HepG2 (cell line): ENCODE measurements at regions not wholly inside any gene's neighbourhood (a gene's known extent, or its start where the extent isn't known, plus 50 kb on each side); places are given as distances from the start of the nearest gene placed in this dataset.
A peak's percentile ranks its signal among the peaks of the same experiment; 100 is the strongest.

Source experiments
- CSRNP1 ChIP-seq: sonication (generic); formaldehyde crosslinking; IDR thresholded peaks from 2 replicates; pipeline ENCODE4 v1.8.1; 2023; ENCODE audit warnings: mild to moderate bottlenecking, missing genetic modification reagents
- ELK4 ChIP-seq: sonication (generic); formaldehyde crosslinking; IDR thresholded peaks from 2 replicates; pipeline ENCODE4 v1.9.0; 2021; ENCODE audit warnings: missing genetic modification reagents, borderline replicate concordance
- FOXK2 ChIP-seq: fragments of 450-650 bp; IDR thresholded peaks from 2 replicates; pipeline ENCODE4 v1.6.1; 2016
- FUBP1 ChIP-seq: sonication (generic); formaldehyde crosslinking; IDR thresholded peaks from 2 replicates; pipeline ENCODE4 v1.5.1; 2020; ENCODE audit warnings: missing genetic modification reagents, mild to moderate bottlenecking, borderline replicate concordance
- GFI1 ChIP-seq: sonication (generic); formaldehyde crosslinking; IDR thresholded peaks from 2 replicates; pipeline ENCODE4 v1.5.0; 2020; ENCODE audit warnings: missing genetic modification reagents, mild to moderate bottlenecking, borderline replicate concordance
- HMGXB3 ChIP-seq: sonication (generic); formaldehyde crosslinking; IDR thresholded peaks from 2 replicates; pipeline ENCODE4 v1.4.0; 2020; ENCODE audit warnings: missing genetic modification reagents, borderline replicate concordance
- HNF4A ChIP-seq: sonication (generic); formaldehyde crosslinking; IDR thresholded peaks from 2 replicates; pipeline ENCODE4 v1.4.0; 2020; ENCODE audit warnings: missing genetic modification reagents
- KDM3A ChIP-seq: IDR thresholded peaks from 2 replicates; pipeline ENCODE4 v1.6.1; 2018; ENCODE audit warnings: low read depth, missing compliant biosample characterization
- MAFG ChIP-seq: sonication (generic); formaldehyde crosslinking; IDR thresholded peaks from 2 replicates; pipeline ENCODE4 v1.5.1; 2020; ENCODE audit warnings: mild to moderate bottlenecking, missing genetic modification reagents
- POGZ ChIP-seq: sonication (generic); formaldehyde crosslinking; IDR thresholded peaks from 2 replicates; pipeline ENCODE4 v1.4.0; 2020; ENCODE audit warnings: mild to moderate bottlenecking, missing genetic modification reagents
- POLR2AphosphoS2 ChIP-seq: IDR thresholded peaks from 2 replicates; pipeline ENCODE4 v1.6.1; 2011; ENCODE audit warnings: low read depth, low read length, improper control_type of control experiment
- RFX1 ChIP-seq: fragments of 450-650 bp; IDR thresholded peaks from 2 replicates; pipeline ENCODE4 v1.6.1; 2017
- RFX3 ChIP-seq: IDR thresholded peaks from 2 replicates; pipeline ENCODE4 v1.6.1; 2016; ENCODE audit warnings: missing biosample characterization, missing genetic modification reagents
- SAP130 ChIP-seq: IDR thresholded peaks from 2 replicates; pipeline ENCODE4 v1.6.1; 2016; ENCODE audit warnings: low read depth
- STAG1 ChIP-seq: sonication (generic); formaldehyde crosslinking; IDR thresholded peaks from 2 replicates; pipeline ENCODE4 v1.4.0; 2020; ENCODE audit warnings: missing genetic modification reagents
- ZNF296 ChIP-seq: sonication (generic); formaldehyde crosslinking; conservative IDR thresholded peaks from 2 replicates; pipeline ENCODE4 v1.5.0; 2020; ENCODE audit warnings: mild to moderate bottlenecking, missing genetic modification reagents
- ZNF615 ChIP-seq: sonication (generic); formaldehyde crosslinking; IDR thresholded peaks from 2 replicates; pipeline ENCODE4 v1.5.0; 2020; ENCODE audit warnings: mild to moderate bottlenecking, missing genetic modification reagents, borderline replicate concordance
- ZNF770 ChIP-seq: sonication (generic); formaldehyde crosslinking; IDR thresholded peaks from 2 replicates; pipeline ENCODE4 v1.5.0; 2020; ENCODE audit warnings: mild to moderate bottlenecking, missing genetic modification reagents

- TF ChIP-seq FUBP1 (no peak), GFI1 (CRISPR knock-in tag) (no peak), ZNF770 (CRISPR knock-in tag) (no peak), ZNF615 (CRISPR knock-in tag) (no peak), RFX1 (no peak), MAFG (CRISPR knock-in tag) (no peak), KDM3A (CRISPR knock-in tag) (no peak), POLR2AphosphoS2 (no peak), FOXK2 (no peak), STAG1 (no peak), ELK4 (CRISPR knock-in tag) (no peak), POGZ (CRISPR knock-in tag) (no peak), ZNF296 (CRISPR knock-in tag) (no peak), HNF4A (CRISPR knock-in tag) (peak; percentile 44; the same call in 1 of the 2 replicates), SAP130 (peak; percentile 53), HMGXB3 (CRISPR knock-in tag) (no peak), CSRNP1 (CRISPR knock-in tag) (0 out of 2 replicates have a peak, but pooled peaks have one; percentile 41), RFX3 (no peak)
Observed at GRCh38 chr9:134267881-134268724, 58.2 kb upstream of the RXRA start (continued).
